ENCODE measurements at regions not wholly inside any gene's neighbourhood (a gene's known extent, or its start where the extent isn't known, plus 50 kb on each side); places are given as distances from the start of the nearest gene placed in this dataset.

DNA sequence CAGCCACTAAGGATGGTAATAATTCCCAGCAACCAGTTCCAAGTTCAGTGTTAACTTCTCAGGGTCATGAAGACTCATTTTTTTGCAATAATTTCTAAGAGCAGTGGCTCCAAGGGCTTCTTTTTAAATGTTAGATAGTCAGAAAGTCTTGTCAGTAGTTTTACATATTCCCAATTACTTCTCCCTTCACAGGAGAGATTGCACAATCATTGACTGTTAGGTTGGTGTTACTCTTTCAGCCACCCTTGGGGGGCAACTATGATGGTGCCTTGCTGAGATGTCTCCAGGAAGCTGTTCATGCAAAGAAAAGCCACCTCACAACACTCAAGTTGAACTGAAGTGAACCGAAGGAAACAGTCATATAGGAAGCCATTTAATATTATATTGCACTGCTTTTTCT, 127.9 kb upstream of the DOCK10 start:
- H3K27ac Mint-ChIP-seq, result no peak overlapping the region
- TF ChIP-seq, protein P1, sequence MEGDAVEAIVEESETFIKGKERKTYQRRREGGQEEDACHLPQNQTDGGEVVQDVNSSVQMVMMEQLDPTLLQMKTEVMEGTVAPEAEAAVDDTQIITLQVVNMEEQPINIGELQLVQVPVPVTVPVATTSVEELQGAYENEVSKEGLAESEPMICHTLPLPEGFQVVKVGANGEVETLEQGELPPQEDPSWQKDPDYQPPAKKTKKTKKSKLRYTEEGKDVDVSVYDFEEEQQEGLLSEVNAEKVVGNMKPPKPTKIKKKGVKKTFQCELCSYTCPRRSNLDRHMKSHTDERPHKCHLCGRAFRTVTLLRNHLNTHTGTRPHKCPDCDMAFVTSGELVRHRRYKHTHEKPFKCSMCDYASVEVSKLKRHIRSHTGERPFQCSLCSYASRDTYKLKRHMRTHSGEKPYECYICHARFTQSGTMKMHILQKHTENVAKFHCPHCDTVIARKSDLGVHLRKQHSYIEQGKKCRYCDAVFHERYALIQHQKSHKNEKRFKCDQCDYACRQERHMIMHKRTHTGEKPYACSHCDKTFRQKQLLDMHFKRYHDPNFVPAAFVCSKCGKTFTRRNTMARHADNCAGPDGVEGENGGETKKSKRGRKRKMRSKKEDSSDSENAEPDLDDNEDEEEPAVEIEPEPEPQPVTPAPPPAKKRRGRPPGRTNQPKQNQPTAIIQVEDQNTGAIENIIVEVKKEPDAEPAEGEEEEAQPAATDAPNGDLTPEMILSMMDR (IDR thresholded peaks at IDR 0.05; ENCODE audit: unreplicated experiment), result no peak
- H3K36me3 Mint-ChIP-seq (ENCODE audit: insufficient read depth), result no peaks in the 10 kb centered on the region
- H3K4me1 Mint-ChIP-seq (ENCODE audit: low read depth), result peaks cover 2% of the 10 kb centered on the region
- no peak overlapping the region for H3K4me3 Mint-ChIP-seq (ENCODE audit: low read depth)
- DNase-seq (ENCODE audit: low spot score, unreplicated experiment), result no peak
- H3K27me3 Mint-ChIP-seq, result no peaks in the 10 kb centered on the region
- peaks cover 7% of the 10 kb centered on the region for H3K9me3 Mint-ChIP-seq (ENCODE audit: low read depth)

DNA sequence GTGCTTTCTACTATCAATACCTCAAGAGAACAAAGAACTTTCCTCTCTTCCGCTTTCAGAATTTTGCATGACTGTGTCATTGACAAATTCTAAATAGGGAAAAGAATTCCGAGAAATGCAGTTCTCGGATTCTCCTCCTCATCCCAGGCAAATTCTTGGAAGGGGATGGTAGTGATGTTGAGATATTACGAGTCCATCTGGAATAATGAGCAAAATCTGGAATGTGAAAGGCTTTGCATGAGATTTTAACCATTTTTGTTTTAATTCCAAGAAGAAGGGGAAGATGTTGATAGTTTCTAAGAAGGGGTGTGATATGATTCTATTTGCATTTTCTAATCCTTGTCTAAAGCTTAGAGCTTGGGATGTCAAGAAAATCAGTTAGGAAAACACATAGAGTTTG, 127.1 kb upstream of the DOCK10 start:
- H3K4me3 Mint-ChIP-seq (ENCODE audit: low read depth), result no peak overlapping the region
- peaks cover 2% of the 10 kb centered on the region for H3K4me1 Mint-ChIP-seq (ENCODE audit: low read depth)
- no peak for DNase-seq (ENCODE audit: low spot score, unreplicated experiment)
- H3K36me3 Mint-ChIP-seq (ENCODE audit: insufficient read depth), result no peaks in the 10 kb centered on the region
- peaks cover 7% of the 10 kb centered on the region for H3K9me3 Mint-ChIP-seq (ENCODE audit: low read depth)
- H3K27me3 Mint-ChIP-seq, result no peaks in the 10 kb centered on the region
- H3K27ac Mint-ChIP-seq, result no peak overlapping the region
- TF ChIP-seq, protein P1 (IDR thresholded peaks at IDR 0.05; ENCODE audit: unreplicated experiment), result no peak

DNA sequence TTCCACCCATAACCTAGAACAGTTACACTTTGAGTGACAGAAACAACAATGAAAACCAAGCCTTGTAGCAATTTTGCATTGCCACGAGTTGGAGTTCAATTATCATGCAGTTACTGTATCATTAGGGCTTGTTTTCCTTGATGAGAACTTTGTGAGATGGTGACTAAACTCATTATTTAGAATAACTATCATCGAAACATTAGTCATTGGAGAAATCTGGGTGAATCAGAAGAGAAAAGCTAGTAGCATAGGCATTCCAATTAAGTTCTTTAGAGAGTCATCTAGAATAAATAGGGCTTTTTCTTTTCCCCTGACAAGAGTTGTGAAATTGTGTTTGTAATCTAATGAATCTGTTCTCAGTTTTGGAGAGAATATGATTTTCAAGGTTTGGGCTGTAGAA, 122.8 kb upstream of the DOCK10 start:
- Mint-ChIP-seq H3K27ac (no peak overlapping the region), H3K9me3 (ENCODE audit: low read depth) (peaks cover 3% of the 10 kb centered on the region), H3K4me1 (ENCODE audit: low read depth) (no peaks in the 10 kb centered on the region), H3K36me3 (ENCODE audit: insufficient read depth) (no peaks in the 10 kb centered on the region), H3K4me3 (ENCODE audit: low read depth) (no peak overlapping the region), H3K27me3 (no peaks in the 10 kb centered on the region)
- no peak for DNase-seq (ENCODE audit: low spot score, unreplicated experiment)
- TF ChIP-seq, protein P1 (IDR thresholded peaks at IDR 0.05; ENCODE audit: unreplicated experiment), result no peak

DNA sequence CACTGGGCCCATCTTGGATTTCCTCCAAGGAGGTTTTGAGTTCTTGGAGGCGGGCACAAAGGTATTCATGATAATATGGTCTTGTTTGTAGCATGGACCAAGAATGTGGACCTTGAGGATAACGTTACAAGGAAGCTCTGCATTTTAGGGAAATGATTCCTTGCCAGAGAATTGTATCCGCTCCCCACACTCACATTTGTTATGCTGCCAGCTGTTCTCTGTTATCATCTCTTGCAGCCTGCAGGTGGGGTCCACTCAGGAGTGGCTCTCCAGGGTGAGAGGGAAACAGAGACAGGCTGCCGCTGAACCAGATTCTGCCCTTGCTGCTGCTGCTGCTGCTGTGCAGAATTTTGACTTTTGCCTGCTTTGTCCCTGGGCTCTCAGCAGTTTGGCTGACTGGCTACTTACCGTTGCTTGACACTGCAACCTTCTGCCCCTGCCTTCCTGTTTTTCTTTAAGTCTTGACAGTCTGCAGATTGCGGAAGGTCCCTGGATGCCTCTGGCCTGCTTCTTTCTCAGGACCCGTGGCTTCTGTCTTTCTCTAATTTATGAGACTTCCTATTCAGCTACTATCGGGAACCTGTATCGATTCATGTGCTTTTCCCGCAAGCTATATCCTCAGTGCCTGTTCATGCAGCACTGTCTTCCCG, 122.3 kb upstream of the DOCK10 start:
- Mint-ChIP-seq H3K36me3 (ENCODE audit: insufficient read depth) (no peaks in the 10 kb centered on the region), H3K4me3 (ENCODE audit: low read depth) (no peak overlapping the region), H3K9me3 (ENCODE audit: low read depth) (peaks cover under 1% of the 10 kb centered on the region), H3K4me1 (ENCODE audit: low read depth) (no peaks in the 10 kb centered on the region), H3K27me3 (no peaks in the 10 kb centered on the region), H3K27ac (no peak overlapping the region)
- no peak for DNase-seq (ENCODE audit: low spot score, unreplicated experiment)
- TF ChIP-seq, protein P1 (IDR thresholded peaks at IDR 0.05; ENCODE audit: unreplicated experiment), result no peak

DNA sequence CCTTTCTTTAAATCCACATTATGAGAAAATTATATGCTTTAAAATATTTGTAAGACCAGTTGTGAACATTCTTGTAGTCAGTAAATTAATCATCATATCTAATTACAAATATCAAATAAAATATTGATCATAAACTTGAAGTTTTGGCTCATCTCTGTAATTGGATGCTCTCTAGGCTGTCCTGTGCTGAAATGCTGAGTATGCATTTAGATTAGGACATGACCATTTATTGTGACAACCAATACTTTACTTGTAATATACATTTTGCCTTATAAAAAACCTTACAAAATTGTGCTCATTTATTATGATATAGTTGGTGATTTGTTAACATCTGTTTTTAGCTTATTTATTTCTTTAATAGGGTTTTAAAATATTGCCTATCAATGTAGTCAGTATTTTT, 116.1 kb upstream of the DOCK10 start:
- Mint-ChIP-seq H3K27ac (no peak overlapping the region), H3K4me3 (ENCODE audit: low read depth) (no peak overlapping the region), H3K27me3 (no peaks in the 10 kb centered on the region), H3K4me1 (ENCODE audit: low read depth) (peaks cover 3% of the 10 kb centered on the region), H3K9me3 (ENCODE audit: low read depth) (peaks cover 11% of the 10 kb centered on the region), H3K36me3 (ENCODE audit: insufficient read depth) (no peaks in the 10 kb centered on the region)
- DNase-seq (ENCODE audit: low spot score, unreplicated experiment), result no peak
- TF ChIP-seq, protein P1 (IDR thresholded peaks at IDR 0.05; ENCODE audit: unreplicated experiment), result no peak
